ENCODE measurements at regions not wholly inside any gene's neighbourhood (a gene's known extent, or its start where the extent isn't known, plus 50 kb on each side); places are given as distances from the start of the nearest gene placed in this dataset.

DNA sequence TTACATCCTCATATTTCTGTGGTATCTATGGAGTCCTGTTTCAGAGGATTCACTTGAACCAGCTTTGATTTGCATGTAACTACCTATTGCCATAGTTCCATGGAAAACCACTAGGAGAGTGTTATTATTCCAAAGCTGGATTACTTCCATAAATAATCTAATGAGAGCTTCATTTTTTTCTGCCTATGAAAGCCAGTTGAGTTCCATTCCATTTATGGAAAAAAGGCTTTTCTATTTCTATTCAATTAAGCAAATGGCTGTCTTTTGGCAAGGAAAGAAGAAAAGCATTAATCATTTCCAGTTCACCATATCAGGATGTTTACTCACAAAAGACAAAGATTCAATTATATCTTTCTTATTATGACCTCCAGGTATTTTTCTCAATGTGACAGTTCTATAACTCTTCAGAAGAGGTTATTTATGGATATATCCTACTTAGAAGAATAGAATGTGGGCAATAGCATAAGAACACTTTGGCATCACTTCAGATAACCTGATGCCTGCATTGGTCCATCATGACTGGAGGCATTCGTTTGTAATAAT, 259.9 kb upstream of the ZPLD1 start:
- H2AFZ ChIP-seq (ENCODE audit: low read depth, low read length), result no peak overlapping the region
- peak overlapping the region; percentile 76 for H3K9ac ChIP-seq (replicated peaks; ENCODE audit: extremely low read depth, insufficient read depth, low read length)
- intact Hi-C loops (cut with micrococcal nuclease) (loop anchor here (1.0 to 5.0 kb wide), 3 partner anchors 12 to 173 kb away; no protein-coding TSS in a partner anchor), dilution Hi-C loops (cut with MboI; ENCODE audit: extremely low pct_ligation_motif_present, low sequenced_read_pairs) (loop anchor here (25.0 kb wide), 1 partner anchor 313 kb away; no protein-coding TSS in a partner anchor)
- peak; percentile 85 for FAIRE-seq
- H3K79me2 ChIP-seq (ENCODE audit: control insufficient read depth, insufficient read depth, low read length), result no peaks in the 10 kb centered on the region
- BruUV-seq (replicated peaks), result TSS peak; percentile 69
- H3K27me3 ChIP-seq (ENCODE audit: control insufficient read depth in 2 of 2, insufficient read depth in 2 of 2, low read length in 2 of 2), result no peaks in the 10 kb centered on the region
- H3K36me3 ChIP-seq (ENCODE audit: control insufficient read depth in 2 of 2, extremely low read depth in 1 of 2, insufficient read depth in 2 of 2, low read length in 2 of 2), result no peaks in the 10 kb centered on the region
- ChIA-PET CTCF (interaction anchor here (0.8 to 2.9 kb wide), 9 partner anchors 12 to 361 kb away, joined by 3 to 17 read pairs (median 4); partner anchors contain the start of gene NFKBIZ), POLR2A (interaction anchor here (1.4 kb wide), 1 partner anchor 323 kb away, joined by 3 read pairs; no protein-coding TSS in a partner anchor)
- H3K9me1 ChIP-seq (replicated peaks; ENCODE audit: control insufficient read depth, extremely low read depth, insufficient read depth, low read length), result no peaks in the 10 kb centered on the region
- TF ChIP-seq, protein P1, sequence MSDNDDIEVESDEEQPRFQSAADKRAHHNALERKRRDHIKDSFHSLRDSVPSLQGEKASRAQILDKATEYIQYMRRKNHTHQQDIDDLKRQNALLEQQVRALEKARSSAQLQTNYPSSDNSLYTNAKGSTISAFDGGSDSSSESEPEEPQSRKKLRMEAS (IDR thresholded peaks at IDR 0.05; ENCODE audit: insufficient read depth, insufficient read length), result no peak
- TF ChIP-seq POLR2A (IDR thresholded peaks at IDR 0.05; ENCODE audit: low read depth, low read length) (no peak), FOS (IDR thresholded peaks at IDR 0.05; ENCODE audit: borderline replicate concordance, insufficient read depth, low read length) (peak; percentile 67), JUN (IDR thresholded peaks at IDR 0.05; ENCODE audit: borderline replicate concordance, insufficient read depth, insufficient read length, low read depth) (peak; percentile 57), POLR2AphosphoS5 (IDR thresholded peaks at IDR 0.05; ENCODE audit: insufficient read depth, low read depth, low read length) (no peak), MYC (IDR thresholded peaks at IDR 0.05; ENCODE audit: low read depth, low read length) (no peak), GATA2 (IDR thresholded peaks at IDR 0.05; ENCODE audit: insufficient read depth, insufficient read length, low read depth, low read length) (peak; percentile 24), EZH2 (IDR thresholded peaks at IDR 0.05; ENCODE audit: borderline replicate concordance, low read depth, low read length, severe bottlenecking) (no peak)
- TF ChIP-seq, protein P2, sequence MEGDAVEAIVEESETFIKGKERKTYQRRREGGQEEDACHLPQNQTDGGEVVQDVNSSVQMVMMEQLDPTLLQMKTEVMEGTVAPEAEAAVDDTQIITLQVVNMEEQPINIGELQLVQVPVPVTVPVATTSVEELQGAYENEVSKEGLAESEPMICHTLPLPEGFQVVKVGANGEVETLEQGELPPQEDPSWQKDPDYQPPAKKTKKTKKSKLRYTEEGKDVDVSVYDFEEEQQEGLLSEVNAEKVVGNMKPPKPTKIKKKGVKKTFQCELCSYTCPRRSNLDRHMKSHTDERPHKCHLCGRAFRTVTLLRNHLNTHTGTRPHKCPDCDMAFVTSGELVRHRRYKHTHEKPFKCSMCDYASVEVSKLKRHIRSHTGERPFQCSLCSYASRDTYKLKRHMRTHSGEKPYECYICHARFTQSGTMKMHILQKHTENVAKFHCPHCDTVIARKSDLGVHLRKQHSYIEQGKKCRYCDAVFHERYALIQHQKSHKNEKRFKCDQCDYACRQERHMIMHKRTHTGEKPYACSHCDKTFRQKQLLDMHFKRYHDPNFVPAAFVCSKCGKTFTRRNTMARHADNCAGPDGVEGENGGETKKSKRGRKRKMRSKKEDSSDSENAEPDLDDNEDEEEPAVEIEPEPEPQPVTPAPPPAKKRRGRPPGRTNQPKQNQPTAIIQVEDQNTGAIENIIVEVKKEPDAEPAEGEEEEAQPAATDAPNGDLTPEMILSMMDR (IDR thresholded peaks at IDR 0.05; ENCODE audit: extremely low read depth in 1 of 2, insufficient read depth in 1 of 2, low read depth in 1 of 2, low read length in 2 of 2), result no peak
- peak overlapping the region; percentile 91 for H3K27ac ChIP-seq (ENCODE audit: insufficient read depth, low read depth, low read length)
- H3K9me3 ChIP-seq (replicated peaks; ENCODE audit: control insufficient read depth, insufficient read depth, low read length), result no peaks in the 10 kb centered on the region
- peak overlapping the region; percentile 78 for H3K4me2 ChIP-seq (ENCODE audit: insufficient read depth, low read length)
- H3K4me3 ChIP-seq (replicated peaks in 1 of 3; ENCODE audit: insufficient read depth in 1 of 3, low read depth in 1 of 3, low read length in 3 of 3), result no peak overlapping the region
- peaks cover 62% of the 10 kb centered on the region for H3K4me1 ChIP-seq (ENCODE audit: control insufficient read depth, extremely low read depth, insufficient read depth, low read length)
- H4K20me1 ChIP-seq (replicated peaks; ENCODE audit: control insufficient read depth, extremely low read depth, insufficient read depth, low read length), result no peaks in the 10 kb centered on the region
- DNase-seq (ENCODE audit: low read depth, low spot score), result peak; percentile 75
